ENCODE measurements at regions not wholly inside any gene's neighbourhood (a gene's known extent, or its start where the extent isn't known, plus 50 kb on each side); places are given as distances from the start of the nearest gene placed in this dataset.

DNA sequence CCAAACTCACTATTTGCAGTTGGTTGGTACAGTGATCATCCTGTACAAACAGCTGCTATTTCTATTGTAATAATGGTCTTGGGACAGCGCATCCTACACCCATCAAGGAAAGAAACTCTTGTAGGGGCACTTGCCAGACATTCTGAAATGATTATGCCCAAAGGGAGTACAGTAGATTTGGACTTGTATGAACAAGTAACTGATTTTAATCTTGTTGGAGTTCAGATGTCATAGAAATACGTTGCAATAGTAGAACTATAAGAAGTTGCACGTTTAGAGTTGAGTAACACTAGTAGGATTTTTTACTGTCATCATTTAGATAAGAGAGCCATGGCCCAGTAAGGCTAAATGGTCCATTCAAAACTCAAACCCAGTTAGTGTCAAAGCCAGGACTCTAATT, 192.8 kb downstream of the SATB1 start:
- H3K9me3 ChIP-seq (replicated peaks): no peaks in the 10 kb centered on the region
- no peaks in the 10 kb centered on the region for H3K36me3 ChIP-seq
- TF ChIP-seq CTCF (IDR thresholded peaks at IDR 0.05; ENCODE audit: borderline replicate concordance): no peak
- H3K4me3 ChIP-seq: no peak overlapping the region
- H3K4me1 ChIP-seq: peaks cover 13% of the 10 kb centered on the region
- no peaks in the 10 kb centered on the region for H3K27me3 ChIP-seq (ENCODE audit: low read depth)
- no peak overlapping the region for H3K27ac ChIP-seq (replicated peaks)
- intact Hi-C loops (cut with micrococcal nuclease): no loop called here
- no peak for DNase-seq

DNA sequence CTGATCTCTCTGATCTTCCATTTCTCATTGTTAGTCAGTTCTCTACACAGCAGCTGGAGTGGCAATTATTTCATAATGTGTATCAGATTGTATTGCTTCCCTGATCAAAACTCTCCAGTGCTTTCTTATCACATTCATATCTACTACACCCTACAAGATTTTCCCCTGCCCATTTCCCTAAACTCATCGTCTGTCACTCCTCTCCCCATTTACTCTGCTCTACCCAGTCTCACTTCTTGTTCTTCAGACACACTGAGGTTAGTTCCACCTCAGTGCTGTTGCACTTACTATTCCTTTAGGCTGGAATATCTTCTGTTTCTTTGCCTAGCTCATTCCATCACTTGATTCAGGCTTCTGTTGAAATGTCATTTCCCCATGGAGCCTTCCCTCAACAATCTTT, 197.1 kb downstream of the SATB1 start:
- Histone ChIP-seq H3K27ac (replicated peaks) (no peak overlapping the region), H3K4me3 (no peak overlapping the region), H3K27me3 (ENCODE audit: low read depth) (no peaks in the 10 kb centered on the region), H3K4me1 (no peaks in the 10 kb centered on the region), H3K36me3 (no peaks in the 10 kb centered on the region), H3K9me3 (replicated peaks) (no peaks in the 10 kb centered on the region)
- no peak for DNase-seq
- TF ChIP-seq CTCF (IDR thresholded peaks at IDR 0.05; ENCODE audit: borderline replicate concordance): no peak
- intact Hi-C loops (cut with micrococcal nuclease): no loop called here

DNA sequence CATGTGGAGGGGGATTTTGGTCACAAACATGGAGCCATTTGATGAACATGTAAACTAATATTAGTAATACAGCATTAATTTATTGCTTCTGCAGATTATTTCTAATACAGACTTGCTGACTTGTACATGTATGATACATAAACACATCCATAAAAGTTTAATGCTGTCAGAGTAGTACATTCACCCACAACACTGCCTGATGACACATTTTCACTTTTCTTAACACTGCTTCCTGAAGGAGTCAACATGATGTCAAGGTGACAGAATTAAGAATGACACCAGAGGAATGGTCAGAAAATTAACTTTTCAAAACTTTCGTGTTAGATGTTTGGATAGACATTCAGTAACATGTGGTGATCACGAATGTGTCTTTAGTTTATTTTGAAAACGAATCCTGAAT, 199.4 kb downstream of the SATB1 start:
- TF ChIP-seq CTCF (IDR thresholded peaks at IDR 0.05; ENCODE audit: borderline replicate concordance): no peak
- no peaks in the 10 kb centered on the region for H3K27me3 ChIP-seq (ENCODE audit: low read depth)
- no peak overlapping the region for H3K27ac ChIP-seq (replicated peaks)

DNA sequence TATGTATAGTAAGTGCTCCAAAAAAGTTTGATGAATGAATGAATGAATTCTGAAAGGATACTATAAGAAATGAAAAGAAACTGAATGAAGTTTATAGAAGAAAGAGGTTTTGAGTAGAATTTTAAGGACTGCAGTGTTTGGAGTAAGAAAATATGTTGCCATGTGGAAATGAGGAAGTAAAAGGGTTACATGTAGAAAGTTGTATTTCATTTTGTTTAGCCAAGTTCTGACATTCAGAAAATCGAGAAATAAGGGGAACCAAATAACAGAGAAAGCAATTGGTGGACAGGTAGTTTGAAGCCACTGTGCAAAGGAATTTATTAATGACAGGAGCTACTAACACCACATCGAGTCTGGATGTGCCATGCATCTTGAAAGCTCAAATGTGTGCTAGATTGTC, 200.7 kb downstream of the SATB1 start:
- Histone ChIP-seq H3K27ac (replicated peaks) (no peak overlapping the region), H3K9me3 (replicated peaks) (no peaks in the 10 kb centered on the region), H3K36me3 (no peaks in the 10 kb centered on the region), H3K27me3 (ENCODE audit: low read depth) (no peaks in the 10 kb centered on the region), H3K4me3 (no peak overlapping the region), H3K4me1 (no peaks in the 10 kb centered on the region)
- TF ChIP-seq CTCF (IDR thresholded peaks at IDR 0.05; ENCODE audit: borderline replicate concordance): no peak
- intact Hi-C loops (cut with micrococcal nuclease): no loop called here
- no peak for DNase-seq

More for the DNA sequence above, 199.4 kb downstream of the SATB1 start:
- Histone ChIP-seq H3K4me3 (no peak overlapping the region), H3K4me1 (no peaks in the 10 kb centered on the region), H3K9me3 (replicated peaks) (no peaks in the 10 kb centered on the region), H3K36me3 (no peaks in the 10 kb centered on the region)
- intact Hi-C loops (cut with micrococcal nuclease): no loop called here
- DNase-seq: no peak

GRCh38 chr3:18223974-18224373, 201.2 kb downstream of the SATB1 start:
- DNase-seq: no peak
- no peak overlapping the region for H3K4me3 ChIP-seq
- no peaks in the 10 kb centered on the region for H3K36me3 ChIP-seq
- TF ChIP-seq CTCF (IDR thresholded peaks at IDR 0.05; ENCODE audit: borderline replicate concordance): no peak
- H3K27me3 ChIP-seq (ENCODE audit: low read depth): no peaks in the 10 kb centered on the region
- H3K4me1 ChIP-seq: no peaks in the 10 kb centered on the region
- H3K9me3 ChIP-seq (replicated peaks): no peaks in the 10 kb centered on the region
- intact Hi-C loops (cut with micrococcal nuclease): no loop called here
- no peak overlapping the region for H3K27ac ChIP-seq (replicated peaks)

DNA sequence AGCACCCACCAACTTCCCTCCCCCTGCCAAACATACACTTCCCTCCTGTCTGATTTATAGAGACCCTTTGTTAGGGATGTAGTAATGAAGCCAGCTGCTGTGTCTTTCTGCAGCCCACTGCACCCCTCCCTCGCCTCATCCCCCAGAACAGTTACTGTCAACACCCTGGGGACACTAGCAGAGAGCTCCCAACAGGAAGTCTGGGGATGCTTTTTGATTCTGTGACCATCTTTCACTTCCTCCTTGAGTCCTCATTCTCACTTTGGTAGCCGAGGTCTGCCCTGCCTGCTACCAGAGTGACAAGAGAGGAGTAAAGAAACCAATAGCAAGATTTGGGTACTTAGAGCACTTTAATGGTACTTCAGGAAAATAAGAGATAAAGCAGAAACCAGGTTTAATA, 201.6 kb downstream of the SATB1 start:
- TF ChIP-seq CTCF (IDR thresholded peaks at IDR 0.05; ENCODE audit: borderline replicate concordance): no peak
- H3K4me1 ChIP-seq: no peaks in the 10 kb centered on the region
- H3K9me3 ChIP-seq (replicated peaks): no peaks in the 10 kb centered on the region
- H3K4me3 ChIP-seq: no peak overlapping the region
- H3K27ac ChIP-seq (replicated peaks): no peak overlapping the region
- H3K36me3 ChIP-seq: no peaks in the 10 kb centered on the region
- intact Hi-C loops (cut with micrococcal nuclease): no loop called here
- no peaks in the 10 kb centered on the region for H3K27me3 ChIP-seq (ENCODE audit: low read depth)
- DNase-seq: no peak
